ENCODE measurements at regions not wholly inside any gene's neighbourhood (a gene's known extent, or its start where the extent isn't known, plus 50 kb on each side); places are given as distances from the start of the nearest gene placed in this dataset.

DNA sequence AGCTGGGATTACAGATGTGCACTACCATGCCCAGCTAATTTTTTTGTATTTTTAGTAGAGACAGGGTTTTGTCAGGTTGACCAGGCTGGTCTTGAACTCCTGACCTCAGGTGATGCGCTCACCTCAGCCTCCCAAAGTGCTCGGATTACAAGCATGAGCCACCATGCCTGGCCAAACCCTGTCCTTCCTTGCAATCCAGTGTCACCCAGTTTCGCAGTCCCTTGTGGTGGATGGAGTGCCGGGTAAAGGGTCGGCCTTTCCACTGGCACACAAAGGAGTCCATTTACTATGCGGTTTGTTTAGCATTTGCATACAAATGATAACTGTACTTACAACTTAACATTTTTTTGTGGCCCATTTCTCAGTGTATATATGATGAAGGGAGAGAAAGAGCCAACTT lies 99.3 kb upstream of the TIAM2 start:
- Histone ChIP-seq H3K9me3 (ENCODE audit: control insufficient read depth, insufficient read depth, low read depth, low read length) (no peaks in the 10 kb centered on the region), H3K27ac (ENCODE audit: insufficient read depth, low read length) (no peak overlapping the region), H2AFZ (ENCODE audit: low read length) (no peak overlapping the region), H3K4me1 (ENCODE audit: control insufficient read depth, extremely low read depth, insufficient read depth, low read length) (no peaks in the 10 kb centered on the region), H4K20me1 (ENCODE audit: control insufficient read depth, extremely low read depth, insufficient read depth, low read length) (no peaks in the 10 kb centered on the region), H3K27me3 (ENCODE audit: control insufficient read depth, insufficient read depth, low read length) (no peaks in the 10 kb centered on the region), H3K79me2 (ENCODE audit: control insufficient read depth, insufficient read depth, low read length) (no peaks in the 10 kb centered on the region), H3K4me3 (replicated peaks in 1 of 4; ENCODE audit: control extremely low read depth in 1 of 4, insufficient read depth in 1 of 4, low read depth in 3 of 4, low read length in 4 of 4) (no peak overlapping the region), H3K4me2 (ENCODE audit: extremely low read depth, insufficient read depth, low read length) (no peak overlapping the region), H3K9ac (ENCODE audit: insufficient read depth, low read length) (no peak overlapping the region), H3K36me3 (ENCODE audit: control insufficient read depth, insufficient read depth, low read length) (no peaks in the 10 kb centered on the region)
- DNase-seq (ENCODE audit: low read depth in 2 of 2): no peak
- TF ChIP-seq EZH2 (IDR thresholded peaks at IDR 0.05; ENCODE audit: low read length, missing control alignments): no peak
- TF ChIP-seq, protein P1, sequence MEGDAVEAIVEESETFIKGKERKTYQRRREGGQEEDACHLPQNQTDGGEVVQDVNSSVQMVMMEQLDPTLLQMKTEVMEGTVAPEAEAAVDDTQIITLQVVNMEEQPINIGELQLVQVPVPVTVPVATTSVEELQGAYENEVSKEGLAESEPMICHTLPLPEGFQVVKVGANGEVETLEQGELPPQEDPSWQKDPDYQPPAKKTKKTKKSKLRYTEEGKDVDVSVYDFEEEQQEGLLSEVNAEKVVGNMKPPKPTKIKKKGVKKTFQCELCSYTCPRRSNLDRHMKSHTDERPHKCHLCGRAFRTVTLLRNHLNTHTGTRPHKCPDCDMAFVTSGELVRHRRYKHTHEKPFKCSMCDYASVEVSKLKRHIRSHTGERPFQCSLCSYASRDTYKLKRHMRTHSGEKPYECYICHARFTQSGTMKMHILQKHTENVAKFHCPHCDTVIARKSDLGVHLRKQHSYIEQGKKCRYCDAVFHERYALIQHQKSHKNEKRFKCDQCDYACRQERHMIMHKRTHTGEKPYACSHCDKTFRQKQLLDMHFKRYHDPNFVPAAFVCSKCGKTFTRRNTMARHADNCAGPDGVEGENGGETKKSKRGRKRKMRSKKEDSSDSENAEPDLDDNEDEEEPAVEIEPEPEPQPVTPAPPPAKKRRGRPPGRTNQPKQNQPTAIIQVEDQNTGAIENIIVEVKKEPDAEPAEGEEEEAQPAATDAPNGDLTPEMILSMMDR (conservative IDR thresholded peaks at IDR 0.05 in 1 of 2, IDR thresholded peaks at IDR 0.05 in 1 of 2; ENCODE audit: low read depth in 1 of 2, low read length in 2 of 2): no peak

DNA sequence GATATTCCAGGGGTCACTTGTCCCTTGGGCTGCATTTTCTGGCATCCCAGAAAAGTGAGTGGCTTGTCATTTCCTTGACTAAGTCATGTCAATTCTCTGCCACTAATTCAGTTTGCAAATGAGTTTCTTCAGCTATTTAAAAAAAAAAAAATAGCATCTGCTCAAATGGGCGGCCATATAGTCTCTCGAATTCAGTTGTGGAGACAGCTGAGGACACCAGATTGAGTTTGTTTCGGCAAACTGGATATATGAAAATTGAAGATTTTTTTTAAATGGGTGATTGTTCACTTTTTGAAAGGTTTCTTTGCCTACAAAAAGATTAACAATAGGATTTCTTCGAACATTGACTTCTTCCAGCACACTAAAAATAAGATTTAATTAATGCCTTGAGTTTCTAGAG lies 96.3 kb upstream of the TIAM2 start:
- Histone ChIP-seq H3K4me2 (ENCODE audit: extremely low read depth, insufficient read depth, low read length) (no peak overlapping the region), H3K79me2 (ENCODE audit: control insufficient read depth, insufficient read depth, low read length) (no peaks in the 10 kb centered on the region), H2AFZ (ENCODE audit: low read length) (no peak overlapping the region), H4K20me1 (ENCODE audit: control insufficient read depth, extremely low read depth, insufficient read depth, low read length) (no peaks in the 10 kb centered on the region), H3K36me3 (ENCODE audit: control insufficient read depth, insufficient read depth, low read length) (no peaks in the 10 kb centered on the region), H3K4me3 (replicated peaks in 1 of 4; ENCODE audit: control extremely low read depth in 1 of 4, insufficient read depth in 1 of 4, low read depth in 3 of 4, low read length in 4 of 4) (no peak overlapping the region), H3K4me1 (ENCODE audit: control insufficient read depth, extremely low read depth, insufficient read depth, low read length) (no peaks in the 10 kb centered on the region), H3K27me3 (ENCODE audit: control insufficient read depth, insufficient read depth, low read length) (no peaks in the 10 kb centered on the region), H3K9me3 (ENCODE audit: control insufficient read depth, insufficient read depth, low read depth, low read length) (no peaks in the 10 kb centered on the region), H3K27ac (ENCODE audit: insufficient read depth, low read length) (no peak overlapping the region), H3K9ac (ENCODE audit: insufficient read depth, low read length) (no peak overlapping the region)
- no peak for DNase-seq (ENCODE audit: low read depth in 2 of 2)
- TF ChIP-seq EZH2 (IDR thresholded peaks at IDR 0.05; ENCODE audit: low read length, missing control alignments): no peak

- no peaks in the 10 kb centered on the region for H3K4me1 ChIP-seq (ENCODE audit: control insufficient read depth, extremely low read depth, insufficient read depth, low read length)
- H3K79me2 ChIP-seq (ENCODE audit: control insufficient read depth, insufficient read depth, low read length): no peaks in the 10 kb centered on the region
- no peaks in the 10 kb centered on the region for H3K27me3 ChIP-seq (ENCODE audit: control insufficient read depth, insufficient read depth, low read length)
- H3K9me3 ChIP-seq (ENCODE audit: control insufficient read depth, insufficient read depth, low read depth, low read length): no peaks in the 10 kb centered on the region
- H3K27ac ChIP-seq (ENCODE audit: insufficient read depth, low read length): no peak overlapping the region
- H2AFZ ChIP-seq (ENCODE audit: low read length): no peak overlapping the region
- no peak overlapping the region for H3K4me3 ChIP-seq (replicated peaks in 1 of 4; ENCODE audit: control extremely low read depth in 1 of 4, insufficient read depth in 1 of 4, low read depth in 3 of 4, low read length in 4 of 4)
- H3K9ac ChIP-seq (ENCODE audit: insufficient read depth, low read length): no peak overlapping the region
- no peak overlapping the region for H3K4me2 ChIP-seq (ENCODE audit: extremely low read depth, insufficient read depth, low read length)
- TF ChIP-seq EZH2 (IDR thresholded peaks at IDR 0.05; ENCODE audit: low read length, missing control alignments): no peak
- TF ChIP-seq, protein P1 (conservative IDR thresholded peaks at IDR 0.05 in 1 of 2, IDR thresholded peaks at IDR 0.05 in 1 of 2; ENCODE audit: low read depth in 1 of 2, low read length in 2 of 2): no peak
- H3K36me3 ChIP-seq (ENCODE audit: control insufficient read depth, insufficient read depth, low read length): no peaks in the 10 kb centered on the region
- DNase-seq (ENCODE audit: low read depth in 2 of 2): no peak
- H4K20me1 ChIP-seq (ENCODE audit: control insufficient read depth, extremely low read depth, insufficient read depth, low read length): no peaks in the 10 kb centered on the region
Measured at GRCh38 chr6:154899824-154900463, 95.2 kb upstream of the TIAM2 start.

Measured in fibroblast of lung (primary cell).